Thoracic aorta (tissue), 2 donors: ENCODE measurements at regions not wholly inside any gene's neighbourhood (a gene's known extent, or its start where the extent isn't known, plus 50 kb on each side); places are given as distances from the start of the nearest gene placed in this dataset.

Experiments used
- ATAC-seq: fragments of 150-250 bp; one replicate; pipeline ENCODE4 v1.8.0; 2017; ENCODE audit warnings: low read depth; ENCODE audit not compliant: insufficient number of reproducible peaks, low FRiP score
- DNase-seq: peaks from one replicate; pipeline ENCODE4 v3.0.0-alpha.2; 2020; ENCODE audit warnings: low spot score
- H3K27ac ChIP-seq, 2 donors: fragments of 200-600 bp; sonication (generic); 1 replicate in 1 of 2; 2 replicates in 1 of 2; pipeline ENCODE4 v1.5.1; 2016; ENCODE audit warnings: mild to moderate bottlenecking in 2 of 2, moderate library complexity in 2 of 2
- H3K27me3 ChIP-seq: fragments of 200-600 bp; sonication (generic); replicated peaks from 2 replicates; pipeline ENCODE4 v1.6.0; 2016; ENCODE audit warnings: mild to moderate bottlenecking; ENCODE audit not compliant: insufficient read depth
- H3K36me3 ChIP-seq: fragments of 200-600 bp; sonication (generic); one replicate; pipeline ENCODE4 v1.5.1; 2016
- H3K4me1 ChIP-seq, 2 donors: fragments of 200-600 bp; sonication (generic); 1 replicate in 1 of 2; 2 replicates in 1 of 2; pipeline versions ENCODE4 v1.5.1 to v1.6.0; 2016; ENCODE audit warnings: low read depth in 2 of 2, mild to moderate bottlenecking in 1 of 2; ENCODE audit not compliant: control insufficient read depth in 1 of 2
- H3K4me3 ChIP-seq: fragments of 200-600 bp; sonication (generic); 2 replicates; pipeline ENCODE4 v1.5.1; 2016; ENCODE audit warnings: mild to moderate bottlenecking
- H3K9me3 ChIP-seq: fragments of 200-600 bp; sonication (generic); 2 replicates; pipeline ENCODE4 v1.5.1; 2016
- TF ChIP-seq, protein P1 (sequence below): fragments of 200-600 bp; sonication (generic); IDR thresholded peaks from one replicate; pipeline ENCODE4 v1.5.1; 2019; ENCODE audit warnings: antibody characterized with exemption

GRCh38 chr3:86711634-86712033, 279.3 kb downstream of the VGLL3 start:
- no peak overlapping the region for H3K27ac ChIP-seq
- H3K36me3 ChIP-seq: no peaks in the 10 kb centered on the region
- H3K4me3 ChIP-seq: no peak overlapping the region
- no peak for ATAC-seq
- H3K4me1 ChIP-seq: no peaks in the 10 kb centered on the region
- TF ChIP-seq, protein P1, sequence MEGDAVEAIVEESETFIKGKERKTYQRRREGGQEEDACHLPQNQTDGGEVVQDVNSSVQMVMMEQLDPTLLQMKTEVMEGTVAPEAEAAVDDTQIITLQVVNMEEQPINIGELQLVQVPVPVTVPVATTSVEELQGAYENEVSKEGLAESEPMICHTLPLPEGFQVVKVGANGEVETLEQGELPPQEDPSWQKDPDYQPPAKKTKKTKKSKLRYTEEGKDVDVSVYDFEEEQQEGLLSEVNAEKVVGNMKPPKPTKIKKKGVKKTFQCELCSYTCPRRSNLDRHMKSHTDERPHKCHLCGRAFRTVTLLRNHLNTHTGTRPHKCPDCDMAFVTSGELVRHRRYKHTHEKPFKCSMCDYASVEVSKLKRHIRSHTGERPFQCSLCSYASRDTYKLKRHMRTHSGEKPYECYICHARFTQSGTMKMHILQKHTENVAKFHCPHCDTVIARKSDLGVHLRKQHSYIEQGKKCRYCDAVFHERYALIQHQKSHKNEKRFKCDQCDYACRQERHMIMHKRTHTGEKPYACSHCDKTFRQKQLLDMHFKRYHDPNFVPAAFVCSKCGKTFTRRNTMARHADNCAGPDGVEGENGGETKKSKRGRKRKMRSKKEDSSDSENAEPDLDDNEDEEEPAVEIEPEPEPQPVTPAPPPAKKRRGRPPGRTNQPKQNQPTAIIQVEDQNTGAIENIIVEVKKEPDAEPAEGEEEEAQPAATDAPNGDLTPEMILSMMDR: no peak
- no peaks in the 10 kb centered on the region for H3K9me3 ChIP-seq
- no peaks in the 10 kb centered on the region for H3K27me3 ChIP-seq
- DNase-seq: no peak

- Histone ChIP-seq H3K9me3 (peaks cover 4% of the 10 kb centered on the region), H3K4me3 (no peak overlapping the region), H3K27me3 (no peaks in the 10 kb centered on the region), H3K36me3 (no peaks in the 10 kb centered on the region), H3K4me1 (no peaks in the 10 kb centered on the region), H3K27ac (no peak overlapping the region)
- TF ChIP-seq, protein P1: no peak
- no peak for ATAC-seq
- DNase-seq: no peak
Observed at GRCh38 chr3:86708893-86709292, 282.1 kb downstream of the VGLL3 start.

DNA sequence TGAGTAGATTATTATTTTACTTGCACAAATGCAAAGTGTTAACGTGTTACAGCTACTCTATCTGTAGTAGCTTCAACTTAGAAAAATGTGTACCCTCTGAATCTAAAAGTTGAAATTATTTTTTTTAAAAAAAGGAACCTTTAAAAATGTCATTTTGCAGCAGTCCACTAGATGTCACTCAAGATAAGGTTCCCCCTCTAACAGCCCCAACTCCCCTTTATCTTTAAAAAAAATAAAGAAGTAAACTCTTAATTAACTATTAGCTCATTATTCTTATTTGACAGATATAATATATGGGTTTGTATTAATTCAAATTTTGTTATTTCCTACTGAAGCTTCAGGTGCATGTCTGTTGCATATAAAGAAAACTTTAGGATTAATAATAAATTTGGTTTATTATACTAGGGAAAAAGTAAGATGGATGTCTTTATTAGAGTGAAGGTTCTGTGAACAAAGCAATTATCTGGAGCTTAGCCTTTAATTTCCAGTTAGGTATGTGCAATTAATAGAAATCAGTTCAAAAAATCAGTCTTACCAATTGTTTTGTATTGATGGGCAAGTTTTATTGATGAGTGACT, 288.5 kb downstream of the VGLL3 start:
- Histone ChIP-seq H3K9me3 (peaks cover 4% of the 10 kb centered on the region), H3K4me3 (no peak overlapping the region), H3K36me3 (no peaks in the 10 kb centered on the region), H3K27me3 (no peaks in the 10 kb centered on the region), H3K4me1 (no peaks in the 10 kb centered on the region), H3K27ac (no peak overlapping the region)
- no peak for ATAC-seq
- no peak for DNase-seq
- TF ChIP-seq, protein P1: no peak

DNA sequence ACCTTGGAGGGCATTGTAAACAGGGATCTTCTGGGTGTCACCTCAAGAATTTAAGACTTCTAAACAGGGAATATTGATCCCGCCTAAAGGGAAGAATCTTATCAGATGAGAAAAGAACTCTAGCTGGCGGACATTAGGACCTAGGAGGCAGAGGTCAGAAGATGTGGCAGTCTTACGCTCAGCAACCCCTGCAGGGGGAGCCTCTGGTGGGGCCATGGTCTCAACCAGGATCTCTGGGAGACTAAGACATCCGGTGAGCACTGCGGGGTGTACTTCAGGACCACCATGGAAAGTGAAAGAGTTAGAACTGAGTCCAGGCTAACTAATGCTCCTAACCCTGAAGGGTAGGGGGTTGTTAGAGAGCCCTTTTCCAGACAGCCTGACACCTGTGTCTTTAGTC, 295.2 kb downstream of the VGLL3 start:
- TF ChIP-seq, protein P1: no peak

DNA sequence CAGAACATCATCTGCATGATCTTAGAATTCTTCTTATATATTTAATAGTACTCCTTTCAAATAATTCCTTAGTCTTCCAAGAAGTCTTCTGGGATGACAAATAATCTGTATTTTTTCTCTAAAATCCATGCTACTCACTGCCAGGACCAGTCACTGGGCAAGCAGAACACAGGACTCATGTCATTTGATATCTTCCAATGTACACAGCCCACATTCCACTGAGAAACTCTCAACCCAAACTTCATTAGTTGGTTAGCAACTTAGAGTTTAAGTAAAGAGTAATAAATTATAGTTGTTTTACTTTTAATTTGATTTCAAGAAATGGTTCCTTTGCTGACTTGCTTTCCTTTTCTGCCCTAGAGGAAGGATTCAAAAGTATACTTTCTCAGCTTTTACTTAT, 317.0 kb downstream of the VGLL3 start:
- TF ChIP-seq, protein P1: no peak
- Histone ChIP-seq H3K27me3 (no peaks in the 10 kb centered on the region), H3K9me3 (peaks cover 6% of the 10 kb centered on the region), H3K27ac (no peak overlapping the region), H3K36me3 (no peaks in the 10 kb centered on the region), H3K4me1 (no peaks in the 10 kb centered on the region), H3K4me3 (no peak overlapping the region)
- DNase-seq: no peak
- no peak for ATAC-seq

More for the DNA sequence above, 295.2 kb downstream of the VGLL3 start:
- no peak overlapping the region for H3K4me3 ChIP-seq
- H3K4me1 ChIP-seq: no peaks in the 10 kb centered on the region
- no peak overlapping the region for H3K27ac ChIP-seq
- no peaks in the 10 kb centered on the region for H3K27me3 ChIP-seq
- no peaks in the 10 kb centered on the region for H3K9me3 ChIP-seq
- ATAC-seq (no peak), DNase-seq (no peak)
- H3K36me3 ChIP-seq: no peaks in the 10 kb centered on the region
